ENCODE measurements at regions not wholly inside any gene's neighbourhood (a gene's known extent, or its start where the extent isn't known, plus 50 kb on each side); places are given as distances from the start of the nearest gene placed in this dataset.

DNA sequence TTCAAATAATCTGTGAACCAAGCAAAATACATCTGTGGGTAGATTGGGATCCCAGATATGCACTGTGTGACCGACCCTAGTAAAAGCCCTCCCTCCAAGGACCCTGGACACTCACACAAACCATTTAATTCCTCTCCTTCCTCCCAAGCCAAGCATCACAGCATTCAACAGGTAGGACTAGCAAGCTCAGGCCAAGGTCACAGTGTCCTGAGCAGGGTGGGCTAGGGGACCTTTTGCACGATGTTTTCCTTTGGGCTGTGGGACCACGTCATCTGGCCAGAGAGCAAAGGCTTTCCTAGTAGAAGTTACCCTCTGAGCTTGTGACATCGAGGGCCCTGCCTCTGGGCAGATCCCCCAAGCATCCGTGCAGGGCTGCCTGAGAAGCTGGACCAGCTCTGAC, 297.6 kb upstream of the ZNF507 start:
- TF ChIP-seq, protein P1, sequence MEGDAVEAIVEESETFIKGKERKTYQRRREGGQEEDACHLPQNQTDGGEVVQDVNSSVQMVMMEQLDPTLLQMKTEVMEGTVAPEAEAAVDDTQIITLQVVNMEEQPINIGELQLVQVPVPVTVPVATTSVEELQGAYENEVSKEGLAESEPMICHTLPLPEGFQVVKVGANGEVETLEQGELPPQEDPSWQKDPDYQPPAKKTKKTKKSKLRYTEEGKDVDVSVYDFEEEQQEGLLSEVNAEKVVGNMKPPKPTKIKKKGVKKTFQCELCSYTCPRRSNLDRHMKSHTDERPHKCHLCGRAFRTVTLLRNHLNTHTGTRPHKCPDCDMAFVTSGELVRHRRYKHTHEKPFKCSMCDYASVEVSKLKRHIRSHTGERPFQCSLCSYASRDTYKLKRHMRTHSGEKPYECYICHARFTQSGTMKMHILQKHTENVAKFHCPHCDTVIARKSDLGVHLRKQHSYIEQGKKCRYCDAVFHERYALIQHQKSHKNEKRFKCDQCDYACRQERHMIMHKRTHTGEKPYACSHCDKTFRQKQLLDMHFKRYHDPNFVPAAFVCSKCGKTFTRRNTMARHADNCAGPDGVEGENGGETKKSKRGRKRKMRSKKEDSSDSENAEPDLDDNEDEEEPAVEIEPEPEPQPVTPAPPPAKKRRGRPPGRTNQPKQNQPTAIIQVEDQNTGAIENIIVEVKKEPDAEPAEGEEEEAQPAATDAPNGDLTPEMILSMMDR (IDR thresholded peaks at IDR 0.05): no peak
- TF ChIP-seq POLR2A (IDR thresholded peaks at IDR 0.05) (no peak), POLR2AphosphoS5 (IDR thresholded peaks at IDR 0.05; ENCODE audit: insufficient read depth in 1 of 2, low read depth in 1 of 2) (no peak)
